IMR-90 (cell line): ENCODE measurements at regions not wholly inside any gene's neighbourhood (a gene's known extent, or its start where the extent isn't known, plus 50 kb on each side); places are given as distances from the start of the nearest gene placed in this dataset.

Experiments used
- CEBPB ChIP-seq: IDR thresholded peaks from 2 replicates; pipeline ENCODE4 v1.6.1; 2012; ENCODE audit warnings: low read depth, low read length, improper control_type of control experiment
- CTCF ChIP-seq: conservative IDR thresholded peaks from 2 replicates; pipeline ENCODE4 v1.5.1; 2012; ENCODE audit warnings: mild to moderate bottlenecking, low read depth, low read length, improper control_type of control experiment
- POLR2A ChIP-seq: IDR thresholded peaks from 2 replicates; pipeline ENCODE4 v1.6.1; 2012; ENCODE audit warnings: mild to moderate bottlenecking, low read depth, low read length
- TF ChIP-seq, protein P1 (sequence below): fragments of 150-350 bp; IDR thresholded peaks from 2 replicates; pipeline ENCODE4 v1.6.1; 2016; ENCODE audit warnings: low read depth, mild to moderate bottlenecking, low read length, moderate library complexity, borderline replicate concordance

- TF ChIP-seq CTCF (no peak), POLR2A (no peak), CEBPB (no peak)
- TF ChIP-seq, protein P1, sequence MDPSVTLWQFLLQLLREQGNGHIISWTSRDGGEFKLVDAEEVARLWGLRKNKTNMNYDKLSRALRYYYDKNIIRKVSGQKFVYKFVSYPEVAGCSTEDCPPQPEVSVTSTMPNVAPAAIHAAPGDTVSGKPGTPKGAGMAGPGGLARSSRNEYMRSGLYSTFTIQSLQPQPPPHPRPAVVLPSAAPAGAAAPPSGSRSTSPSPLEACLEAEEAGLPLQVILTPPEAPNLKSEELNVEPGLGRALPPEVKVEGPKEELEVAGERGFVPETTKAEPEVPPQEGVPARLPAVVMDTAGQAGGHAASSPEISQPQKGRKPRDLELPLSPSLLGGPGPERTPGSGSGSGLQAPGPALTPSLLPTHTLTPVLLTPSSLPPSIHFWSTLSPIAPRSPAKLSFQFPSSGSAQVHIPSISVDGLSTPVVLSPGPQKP, result no peak
Measured at GRCh38 chr5:25688156-25688555, 1043.4 kb upstream of the CDH10 start.
